ENCODE measurements at regions not wholly inside any gene's neighbourhood (a gene's known extent, or its start where the extent isn't known, plus 50 kb on each side); places are given as distances from the start of the nearest gene placed in this dataset.

GRCh38 chr5:3047212-3047774 is 295.8 kb upstream of the IRX2 start:
- no peak for DNase-seq (ENCODE audit: low read depth in 2 of 2)

GRCh38 chr5:3043600-3043999 is 292.1 kb upstream of the IRX2 start:
- DNase-seq (ENCODE audit: low read depth in 2 of 2), result no peak

GRCh38 chr5:3041001-3041400 is 289.5 kb upstream of the IRX2 start:
- no peak for DNase-seq (ENCODE audit: low read depth in 2 of 2)

GRCh38 chr5:3036041-3036788 is 284.7 kb upstream of the IRX2 start:
- no peak for DNase-seq (ENCODE audit: low read depth in 2 of 2)

DNA sequence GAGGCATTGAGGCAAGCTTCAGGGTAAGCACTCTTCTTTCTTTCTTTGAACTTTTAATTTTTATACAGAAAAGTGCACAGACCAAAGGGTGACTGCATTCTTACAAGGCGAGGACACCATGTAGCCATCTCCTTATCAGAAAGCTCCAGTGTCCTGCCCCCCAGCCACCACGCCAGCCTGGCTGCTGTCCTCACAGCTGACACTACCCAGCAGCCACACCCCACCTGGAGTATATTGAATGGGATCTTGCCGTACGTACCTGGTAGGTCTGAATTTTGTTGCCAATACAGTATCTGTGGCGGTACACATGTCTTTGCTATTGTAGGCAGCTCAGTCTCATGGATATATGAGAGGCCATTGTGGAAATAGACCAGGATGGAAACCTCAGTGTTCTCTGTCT is 284.0 kb upstream of the IRX2 start:
- no peak for DNase-seq (ENCODE audit: low read depth in 2 of 2)

- no peak for DNase-seq (ENCODE audit: low read depth in 2 of 2)
Measured at GRCh38 chr5:3034881-3035280, 283.4 kb upstream of the IRX2 start.

DNA sequence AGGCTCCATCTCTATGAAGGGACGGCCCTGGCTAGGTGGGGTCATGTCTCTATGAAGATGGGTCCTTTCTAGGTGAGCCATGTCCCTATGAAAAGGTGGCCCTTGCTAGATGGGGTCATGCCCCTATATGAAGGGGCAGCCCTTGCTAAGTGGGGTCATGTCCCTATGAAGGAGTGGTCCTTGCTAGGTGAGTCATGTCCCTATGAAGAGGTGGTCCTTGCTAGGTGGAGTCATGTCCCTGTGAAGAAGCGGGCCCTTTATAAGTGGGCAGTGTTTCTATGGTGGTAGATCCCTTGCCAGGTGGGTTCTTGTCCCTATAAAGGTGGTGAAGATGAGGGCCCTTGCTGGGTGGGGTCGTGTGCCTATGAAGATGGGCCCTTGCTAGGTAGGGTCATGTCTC is 283.0 kb upstream of the IRX2 start:
- no peak for DNase-seq (ENCODE audit: low read depth in 2 of 2)

- no peak for DNase-seq (ENCODE audit: low read depth in 2 of 2)
Measured at GRCh38 chr5:3033033-3033755, 281.7 kb upstream of the IRX2 start.

DNA sequence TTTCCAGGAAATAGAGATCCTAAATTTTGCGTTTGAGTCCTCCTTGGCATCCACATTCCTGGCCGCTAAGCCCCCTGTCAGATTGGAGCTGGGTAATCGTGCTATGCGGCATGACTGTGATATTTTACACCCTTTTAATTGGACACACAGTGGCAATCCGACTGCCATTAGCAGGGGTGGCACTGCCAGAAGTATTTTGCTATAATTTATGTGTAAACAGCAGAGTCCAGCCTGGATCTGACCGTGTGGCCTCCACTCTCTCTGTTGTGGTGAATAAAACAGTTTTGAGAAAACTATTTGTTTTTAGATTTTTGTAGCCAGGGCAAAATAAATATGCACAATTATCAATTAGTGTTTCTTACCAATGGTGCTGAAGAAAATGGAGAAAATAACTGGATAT is 281.0 kb upstream of the IRX2 start:
- no peak for DNase-seq (ENCODE audit: low read depth in 2 of 2)

DNA sequence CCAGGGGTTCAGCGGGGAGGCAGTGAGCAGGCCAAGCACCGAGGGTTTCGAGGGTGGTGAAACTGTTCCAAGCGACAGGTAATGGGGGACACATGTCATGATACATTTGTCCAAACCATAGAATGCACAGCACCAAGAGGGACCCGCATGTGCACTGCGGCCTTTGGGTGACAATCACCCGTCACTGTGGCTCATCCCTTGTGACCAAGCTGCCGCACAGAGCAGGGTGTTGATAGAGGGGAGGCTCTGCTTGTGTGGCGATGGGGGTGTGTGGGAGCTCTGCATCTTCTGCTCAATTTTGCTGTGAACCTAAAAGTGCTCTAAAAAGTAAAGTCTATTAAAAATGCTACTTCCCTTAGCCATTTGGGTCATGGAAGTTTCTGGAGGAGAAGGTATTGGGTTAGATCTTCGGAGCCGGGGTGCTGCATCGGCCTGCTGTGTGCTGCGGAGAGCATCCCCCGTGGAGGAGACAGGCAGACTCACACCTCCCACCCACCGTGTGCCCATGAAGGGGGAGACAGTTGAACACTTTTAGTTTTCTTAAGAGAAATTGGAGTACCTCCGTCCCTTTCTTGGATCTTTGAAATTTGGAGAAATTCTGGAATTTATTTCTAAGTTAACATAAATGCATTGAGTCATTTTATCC is 280.4 kb upstream of the IRX2 start:
- DNase-seq (ENCODE audit: low read depth in 2 of 2), result no peak

- DNase-seq (ENCODE audit: low read depth in 2 of 2), result no peak
Measured at GRCh38 chr5:3030511-3031165, 279.2 kb upstream of the IRX2 start.

- no peak for DNase-seq (ENCODE audit: low read depth in 2 of 2)
Measured at GRCh38 chr5:3029396-3029795, 277.9 kb upstream of the IRX2 start.

DNA sequence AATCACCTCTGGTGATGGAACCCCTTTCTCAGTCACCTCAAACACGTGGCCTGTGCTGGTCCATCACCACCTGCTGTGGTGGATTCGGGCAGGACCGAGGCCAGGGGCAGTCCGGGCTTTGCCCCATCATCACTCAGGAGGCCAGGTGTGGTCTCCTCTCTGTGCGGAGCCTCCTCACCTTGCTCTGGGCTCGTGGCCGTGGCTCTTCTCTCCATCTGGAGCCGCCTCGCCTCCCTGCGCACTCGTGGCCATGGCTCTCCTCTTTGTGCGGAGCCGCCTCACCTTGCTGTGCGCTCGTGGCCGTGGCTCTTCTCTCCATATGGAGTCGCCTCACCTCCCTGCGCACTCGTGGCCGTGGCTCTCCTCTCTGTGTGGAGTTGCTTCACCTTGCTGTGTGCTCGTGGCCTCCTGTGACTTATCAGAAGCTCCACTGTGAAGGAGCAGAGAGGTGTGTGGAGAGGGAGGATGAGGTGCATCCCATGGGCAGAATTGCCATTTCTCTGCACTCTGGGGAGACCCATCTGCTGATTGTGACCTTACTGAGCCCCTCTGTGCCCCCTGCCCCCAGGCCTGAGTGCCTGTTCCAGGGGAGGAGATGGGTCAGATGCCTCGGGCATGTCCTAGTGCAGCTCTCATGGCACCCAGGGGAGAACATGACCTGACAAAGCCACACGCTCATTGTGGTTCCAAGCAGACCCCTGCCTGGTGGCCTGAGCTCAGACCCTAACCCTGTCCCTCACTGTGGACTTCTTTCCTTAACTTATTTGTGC is 276.6 kb upstream of the IRX2 start:
- no peak for DNase-seq (ENCODE audit: low read depth in 2 of 2)

GRCh38 chr5:3027185-3027865 is 275.8 kb upstream of the IRX2 start:
- DNase-seq (ENCODE audit: low read depth in 2 of 2), result no peak

DNA sequence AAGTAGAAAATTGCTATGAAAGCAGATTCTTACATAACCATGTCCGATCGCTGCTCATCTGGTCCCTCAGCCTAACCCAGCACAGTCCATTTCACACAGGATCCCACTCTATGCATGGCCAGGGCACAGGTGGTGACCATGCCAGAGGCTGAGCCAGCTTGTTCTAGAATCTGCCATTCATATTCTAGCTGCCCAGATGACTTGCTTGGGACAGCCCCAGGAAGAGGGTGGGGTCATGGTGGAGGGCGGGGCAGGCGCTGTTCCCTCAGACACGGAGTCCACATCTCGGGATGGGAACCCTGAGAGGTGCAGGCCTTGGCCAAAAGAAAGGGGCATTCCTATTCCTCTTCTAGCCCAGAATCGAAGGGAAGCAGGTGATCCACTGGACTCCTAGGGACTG is 275.2 kb upstream of the IRX2 start:
- no peak for DNase-seq (ENCODE audit: low read depth in 2 of 2)

- DNase-seq (ENCODE audit: low read depth in 2 of 2), result no peak
Measured at GRCh38 chr5:3026099-3026498, 274.6 kb upstream of the IRX2 start.

- no peak for DNase-seq (ENCODE audit: low read depth in 2 of 2)
Measured at GRCh38 chr5:3025392-3025791, 273.9 kb upstream of the IRX2 start.

DNA sequence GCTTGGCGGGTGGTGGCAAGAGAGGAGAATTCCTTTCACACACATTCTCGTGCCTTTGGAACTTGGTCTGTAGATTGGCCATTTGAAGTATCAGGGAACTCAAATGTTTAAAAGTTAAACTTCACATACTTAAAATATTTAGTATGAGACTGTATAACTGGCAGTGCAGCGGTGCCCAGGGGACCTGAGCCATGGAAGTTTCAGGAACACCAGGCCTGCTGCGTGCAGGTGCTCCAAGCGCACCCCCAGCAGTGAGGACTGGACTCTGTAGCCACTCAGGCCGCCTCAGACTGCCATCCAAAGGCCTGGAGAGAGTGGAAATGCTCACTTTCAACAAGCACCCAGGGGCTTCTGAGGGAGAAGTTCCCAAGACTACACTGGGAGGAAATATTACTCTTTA is 273.5 kb upstream of the IRX2 start:
- DNase-seq (ENCODE audit: low read depth in 2 of 2), result no peak

GRCh38 chr5:3024554-3024953 is 273.1 kb upstream of the IRX2 start:
- no peak for DNase-seq (ENCODE audit: low read depth in 2 of 2)

DNA sequence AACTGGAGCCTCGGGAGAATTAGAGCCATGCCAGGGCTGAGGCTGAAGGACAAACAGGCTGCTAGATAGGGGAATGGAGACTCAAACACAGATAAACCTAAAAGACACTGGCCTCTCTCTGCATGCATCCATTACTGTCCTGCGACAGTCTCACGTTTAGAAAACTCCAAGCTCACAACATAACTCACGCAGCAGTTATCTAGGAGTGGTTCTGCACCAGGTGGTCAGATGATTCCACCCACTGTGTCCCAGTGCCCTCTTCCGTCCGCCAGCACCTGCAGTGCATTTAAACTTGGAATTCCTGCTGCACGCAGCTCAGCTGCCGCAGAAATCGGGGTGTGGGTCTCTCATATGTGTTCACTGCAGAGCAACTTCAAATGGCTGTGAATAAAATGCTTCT is 272.6 kb upstream of the IRX2 start:
- DNase-seq (ENCODE audit: low read depth in 2 of 2), result no peak

DNA sequence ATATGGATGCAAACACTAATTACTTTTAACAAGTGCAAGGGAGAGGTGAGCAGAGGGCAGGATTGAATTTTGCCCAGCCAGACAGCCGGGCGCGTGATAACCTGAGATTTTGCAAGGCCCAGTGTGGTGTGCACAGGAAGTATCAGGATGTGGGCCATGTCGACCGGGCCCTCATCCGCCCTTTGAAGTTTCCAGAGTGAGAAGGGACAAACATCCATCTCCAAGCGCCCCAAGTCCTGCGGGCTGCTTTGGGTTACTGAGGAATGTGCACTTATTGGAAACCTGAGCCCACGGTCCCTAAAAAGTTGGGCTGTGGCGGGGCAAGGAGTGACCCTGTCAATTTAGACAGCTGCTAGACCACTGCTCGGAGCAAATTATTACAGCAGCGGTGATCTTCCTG is 272.2 kb upstream of the IRX2 start:
- DNase-seq (ENCODE audit: low read depth in 2 of 2), result no peak

All from stimulated activated CD8-positive, alpha-beta memory T cell treated with anti-CD3 and anti-CD28 coated beads, Interleukin-15, amount 100 ng/mL, for 48 hours (primary cell).